ENCODE measurements at regions not wholly inside any gene's neighbourhood (a gene's known extent, or its start where the extent isn't known, plus 50 kb on each side); places are given as distances from the start of the nearest gene placed in this dataset.
"Not testable (repeated sequence)": the region's sequence is repeated elsewhere in the genome, so short reads cannot be mapped to it uniquely, and the experiment has no call there.

DNA sequence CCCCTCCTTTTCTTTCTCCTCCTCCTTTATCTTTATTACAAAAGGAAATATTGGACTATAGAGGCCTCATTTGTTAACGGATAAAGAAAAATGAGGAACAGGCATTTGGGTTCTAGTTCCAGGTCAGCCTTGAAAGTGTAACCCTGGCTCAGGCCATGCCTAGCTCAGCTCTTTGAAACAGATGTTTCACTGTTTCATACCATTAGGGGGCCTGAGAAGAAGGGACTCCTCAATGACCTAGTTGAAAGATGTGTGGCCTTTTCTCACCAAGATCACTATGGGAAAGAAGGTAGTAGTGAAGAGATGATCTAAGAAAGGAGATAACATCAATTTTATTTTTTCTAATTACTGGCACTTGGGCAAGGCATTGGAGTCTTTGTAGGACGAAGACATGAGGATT lies 952.7 kb downstream of the SLC4A3 start:
- DNase-seq: no peak

DNA sequence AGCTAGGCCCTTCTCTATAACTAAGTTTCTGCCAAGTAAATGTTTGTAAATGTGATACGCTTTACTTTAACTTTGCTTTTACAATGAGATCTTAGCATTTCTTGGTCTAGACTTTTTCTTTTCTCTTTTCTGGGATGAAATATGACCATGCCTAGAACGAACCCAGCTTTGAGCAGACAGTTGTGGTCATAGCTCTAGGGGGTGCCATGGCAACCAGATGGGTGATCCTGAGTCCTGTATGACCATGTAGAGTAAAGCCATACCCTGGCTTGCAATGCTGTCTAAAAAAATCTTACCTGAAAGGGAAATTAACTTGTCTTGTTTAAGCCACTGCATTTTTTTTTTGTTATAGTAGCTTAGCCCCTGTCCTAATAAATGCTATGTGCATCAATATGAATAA lies 956.3 kb downstream of the SLC4A3 start:
- no peak for DNase-seq

DNA sequence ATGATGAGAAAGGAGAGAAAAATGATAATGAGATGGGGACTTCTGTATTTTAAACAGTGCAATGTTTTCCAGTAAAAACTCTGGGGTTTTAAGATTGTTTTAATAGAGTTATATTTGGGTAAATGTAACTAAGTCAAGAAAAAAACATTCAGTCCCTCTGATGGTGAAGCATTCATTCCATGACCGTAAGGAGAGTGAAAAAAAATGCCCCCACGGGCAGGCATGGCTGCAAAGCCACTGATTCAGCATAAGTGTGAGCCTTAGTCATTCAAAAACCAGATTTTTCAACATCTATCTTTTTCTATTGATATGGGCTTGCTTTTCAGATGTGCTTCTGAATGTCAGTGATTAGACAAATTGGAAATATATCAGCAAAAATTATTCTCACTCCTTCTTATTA lies 957.8 kb downstream of the SLC4A3 start:
- DNase-seq: no peak

DNA sequence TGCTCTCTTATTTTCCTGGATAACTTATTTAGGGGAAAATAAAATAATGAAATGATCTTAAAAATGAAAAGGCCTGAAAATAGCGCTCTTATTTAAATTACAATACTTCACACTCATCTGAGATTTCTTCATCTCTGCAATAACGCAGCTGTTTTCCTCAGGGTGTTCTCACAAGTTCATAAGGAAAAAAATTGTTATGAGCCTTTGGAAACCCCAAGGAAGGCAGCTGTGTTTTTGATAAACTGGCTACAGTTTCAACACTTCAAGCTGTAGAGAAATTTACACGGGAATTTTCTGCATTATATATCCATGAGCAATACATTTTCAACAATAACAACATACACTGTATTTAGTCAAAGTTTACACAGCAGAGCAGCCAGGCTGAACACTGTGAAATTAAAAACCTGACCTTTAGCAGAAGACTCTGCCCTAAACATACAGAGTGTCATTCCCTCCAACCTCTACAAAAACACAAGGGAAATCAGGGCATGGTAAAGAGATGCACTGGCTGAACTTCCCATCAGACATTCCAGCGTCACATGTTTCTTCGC lies 959.6 kb downstream of the SLC4A3 start:
- DNase-seq: no peak

DNA sequence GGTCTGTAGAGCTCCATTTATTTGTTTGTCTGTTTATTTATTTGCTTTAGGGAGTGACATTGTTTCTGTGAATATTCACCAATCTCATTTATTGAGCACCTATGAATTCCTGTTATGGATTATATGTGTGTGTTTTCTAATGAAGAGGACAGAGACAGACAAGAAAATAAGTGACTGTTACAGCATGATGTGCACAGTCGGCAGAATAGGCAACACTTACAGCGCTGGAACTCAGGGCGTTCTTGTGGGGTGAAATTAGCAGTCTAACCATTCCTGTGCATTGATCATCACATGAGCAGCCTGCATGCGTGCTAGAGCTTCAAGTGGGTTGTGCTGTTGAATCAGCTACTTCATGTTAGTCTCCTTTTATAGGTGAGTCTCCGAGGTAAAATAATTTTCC lies 960.7 kb downstream of the SLC4A3 start:
- no peak for DNase-seq

DNA sequence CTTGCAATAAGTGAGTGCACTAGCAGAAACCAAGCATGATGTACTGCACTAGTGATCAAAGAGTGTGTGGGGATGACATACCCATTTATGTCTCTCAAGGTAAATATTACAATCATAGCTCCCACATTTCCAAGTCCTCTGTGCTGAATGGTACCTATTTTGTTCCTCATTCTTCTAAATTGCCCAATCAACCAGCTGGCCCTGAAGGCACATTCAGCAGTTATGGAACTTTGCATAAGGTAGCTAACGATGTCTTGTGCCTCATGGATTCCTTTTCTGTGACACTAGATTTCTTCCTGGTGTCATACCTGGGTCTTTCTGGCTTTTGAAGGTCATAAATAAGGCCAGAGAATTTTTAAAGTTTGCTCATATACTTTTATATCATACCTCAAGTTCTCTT lies 963.0 kb downstream of the SLC4A3 start:
- DNase-seq: no peak

DNA sequence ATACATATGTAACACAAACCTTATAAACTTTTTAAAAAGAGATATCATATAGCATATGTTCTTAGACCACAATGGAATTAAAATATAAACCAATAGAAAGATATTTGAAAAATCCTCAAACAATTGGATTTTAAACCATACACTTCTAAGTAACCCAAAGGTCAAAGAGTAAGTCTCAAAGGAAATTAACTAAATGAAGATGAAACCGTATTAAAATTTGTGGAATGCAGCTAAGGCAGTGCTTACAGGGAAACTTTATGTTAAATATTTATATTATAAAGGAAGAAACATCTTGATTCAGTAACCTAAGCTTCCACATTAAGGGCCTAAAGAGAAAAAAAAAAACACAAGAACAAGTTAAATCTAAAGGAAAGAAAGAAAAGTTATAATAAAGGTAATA lies 966.1 kb downstream of the SLC4A3 start:
- no peak for DNase-seq

DNA sequence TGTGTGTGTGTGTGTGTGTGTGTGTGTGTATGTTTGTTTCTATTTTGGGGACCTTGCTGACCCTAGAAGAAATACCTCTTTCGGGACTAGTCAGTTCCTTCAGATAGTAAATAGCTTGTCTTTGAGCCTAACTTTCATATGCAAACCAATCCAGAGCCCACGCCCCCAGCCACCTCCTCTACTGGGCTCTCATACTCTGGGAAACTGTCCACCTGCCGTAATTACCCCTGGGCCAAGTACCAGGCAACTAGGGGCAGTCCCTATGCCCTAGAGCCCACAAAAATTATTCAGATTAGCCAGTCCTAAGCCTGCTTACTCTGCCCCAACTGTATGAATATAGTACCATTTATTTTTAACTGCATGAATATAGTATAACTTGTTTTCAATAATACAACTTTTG lies 970.4 kb downstream of the EPHA4 start:
- DNase-seq: no peak

DNA sequence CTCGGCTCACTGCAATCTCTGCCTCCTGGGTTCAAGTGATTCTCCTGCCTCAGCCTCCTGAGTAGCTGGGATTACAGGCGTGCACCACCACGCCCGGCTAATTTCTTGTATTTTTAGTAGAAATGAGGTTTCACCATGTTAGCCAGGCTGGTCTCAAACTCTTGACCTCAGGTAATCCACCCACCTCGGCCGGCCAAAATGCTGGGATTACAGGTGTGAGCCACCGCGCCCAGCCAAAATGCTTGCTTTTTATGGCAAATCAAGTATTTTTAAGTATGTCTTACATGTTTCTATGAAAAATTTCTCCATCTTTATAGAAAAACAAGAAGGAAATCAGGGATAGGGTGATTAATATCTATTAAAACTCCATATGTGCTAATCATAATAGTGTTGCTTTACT lies 959.1 kb downstream of the EPHA4 start:
- DNase-seq: not testable (repeated sequence)

DNA sequence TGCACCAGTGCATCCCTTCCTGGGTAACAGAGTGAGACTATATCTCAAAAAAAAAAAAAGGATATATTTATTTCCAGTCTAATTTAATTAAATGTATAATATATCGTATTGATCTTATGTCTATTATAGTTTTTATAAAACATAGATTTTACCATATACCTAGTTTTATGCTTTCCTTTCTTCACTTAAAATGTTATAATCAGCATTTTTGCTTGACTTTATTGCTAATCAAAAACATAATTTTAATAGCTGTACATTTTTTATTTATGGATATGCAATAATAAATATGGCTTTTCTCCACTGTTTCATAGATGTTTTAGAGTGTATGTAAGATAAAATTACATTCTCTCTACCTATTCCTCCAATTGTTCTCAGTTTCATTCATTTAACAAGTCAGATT lies 958.0 kb downstream of the EPHA4 start:
- DNase-seq: no peak

DNA sequence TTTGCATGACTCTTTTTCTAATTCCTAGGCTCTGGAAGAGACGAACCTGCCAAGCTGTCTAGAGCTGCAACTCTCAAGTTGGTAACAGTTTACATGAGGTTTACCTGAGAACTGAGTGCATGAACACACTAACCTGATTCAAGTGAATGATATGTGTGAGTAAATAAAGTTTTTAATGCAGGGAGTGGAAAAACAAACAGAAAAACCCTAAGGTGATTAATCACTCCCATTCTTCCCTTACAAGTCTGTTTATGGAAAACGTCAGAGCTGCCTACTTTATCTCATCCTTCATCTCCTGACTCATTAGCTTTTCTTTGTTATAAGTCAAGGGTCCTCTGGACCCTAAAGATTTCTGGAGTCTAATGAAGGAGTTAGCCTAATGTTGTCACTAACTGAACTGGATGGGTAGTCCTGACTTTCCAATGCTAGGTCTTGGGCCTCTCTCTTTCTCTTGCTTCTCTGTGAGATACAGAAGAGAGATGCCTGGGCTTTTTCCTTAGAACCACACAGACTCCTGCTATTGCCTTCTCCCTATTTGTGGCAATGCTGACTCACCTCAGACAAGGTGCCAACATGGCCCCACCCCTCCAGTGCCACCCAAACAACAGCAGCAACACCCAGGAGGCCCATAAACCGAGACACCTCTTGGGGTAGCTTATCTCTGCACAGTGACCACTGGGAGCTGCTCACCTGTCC lies 952.4 kb downstream of the EPHA4 start:
- DNase-seq: no peak

DNA sequence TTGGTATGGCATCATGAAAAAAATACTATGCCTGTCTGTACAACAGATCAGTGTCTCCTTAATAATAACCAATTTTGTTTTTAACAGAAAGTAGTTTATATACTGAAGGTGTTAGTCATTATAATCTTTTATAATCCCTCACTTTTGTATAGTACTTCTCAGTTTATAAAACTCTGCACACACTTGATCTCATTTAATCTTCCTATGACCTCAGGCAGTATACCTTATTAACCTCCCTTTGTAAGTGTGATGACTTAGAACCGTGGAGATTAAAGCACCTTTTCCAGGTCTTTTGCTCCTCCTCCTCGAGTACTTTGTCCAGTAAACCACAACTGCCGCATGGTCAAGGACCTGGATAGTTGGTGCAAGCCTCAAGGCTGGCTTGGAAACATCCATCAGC lies 945.5 kb downstream of the EPHA4 start:
- no peak for DNase-seq

DNA sequence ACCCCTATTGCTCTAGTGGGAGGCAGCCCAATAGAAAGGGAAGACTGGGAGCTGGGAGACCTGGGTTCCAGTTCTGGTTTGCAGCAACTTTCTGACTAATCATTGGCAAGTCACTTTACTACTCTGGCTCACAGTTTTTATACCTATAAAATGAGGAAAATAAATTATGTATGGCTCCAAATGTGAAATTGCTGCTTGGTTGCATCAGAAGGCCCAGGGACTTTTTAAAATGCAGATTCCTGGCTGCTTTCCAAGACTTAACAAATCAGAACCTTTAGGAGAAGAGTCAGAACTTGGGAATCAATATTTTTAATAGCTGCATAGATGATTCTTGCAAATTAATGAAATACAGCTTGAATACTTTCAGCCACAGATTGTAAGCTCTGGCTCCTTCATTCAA lies 943.9 kb downstream of the EPHA4 start:
- DNase-seq: no peak

DNA sequence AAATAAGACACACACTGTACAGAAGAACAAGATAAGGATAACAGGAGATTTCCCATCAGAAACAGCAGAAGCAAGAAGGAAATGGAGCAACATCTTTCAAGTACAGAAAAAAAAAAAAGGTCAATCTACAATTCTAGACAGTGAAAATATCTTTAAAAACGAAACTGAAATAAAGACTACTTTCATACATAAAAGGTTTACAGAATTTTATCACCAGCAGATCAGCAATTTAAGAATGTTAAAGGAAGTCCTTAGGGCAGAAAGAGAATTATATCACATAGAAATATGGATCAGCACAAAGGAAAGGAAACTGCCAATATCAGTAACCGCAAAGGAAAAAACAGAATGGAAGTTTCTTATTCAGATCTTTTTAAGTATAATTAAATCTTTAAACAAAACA lies 931.0 kb downstream of the EPHA4 start:
- DNase-seq: no peak

DNA sequence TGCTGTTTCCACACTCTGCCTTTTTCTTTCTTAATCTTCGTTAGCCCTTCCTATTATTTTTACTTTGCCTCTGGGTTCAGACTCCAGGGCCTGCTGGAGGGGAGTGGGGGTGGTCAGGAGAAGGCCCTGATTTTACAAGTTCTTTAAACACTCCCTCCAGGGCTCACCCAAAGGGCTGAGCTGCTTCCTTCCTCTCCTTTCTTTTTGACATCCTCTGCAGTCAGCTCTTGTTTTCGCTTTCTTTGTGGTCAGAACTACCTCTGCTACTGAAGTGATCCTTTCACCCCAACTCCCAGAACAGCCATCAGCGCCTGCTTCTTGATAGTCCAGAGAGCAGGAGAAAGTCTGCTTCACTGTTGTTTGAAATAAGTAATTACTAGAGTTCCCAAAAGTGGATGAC lies 925.7 kb downstream of the EPHA4 start:
- DNase-seq: no peak

DNA sequence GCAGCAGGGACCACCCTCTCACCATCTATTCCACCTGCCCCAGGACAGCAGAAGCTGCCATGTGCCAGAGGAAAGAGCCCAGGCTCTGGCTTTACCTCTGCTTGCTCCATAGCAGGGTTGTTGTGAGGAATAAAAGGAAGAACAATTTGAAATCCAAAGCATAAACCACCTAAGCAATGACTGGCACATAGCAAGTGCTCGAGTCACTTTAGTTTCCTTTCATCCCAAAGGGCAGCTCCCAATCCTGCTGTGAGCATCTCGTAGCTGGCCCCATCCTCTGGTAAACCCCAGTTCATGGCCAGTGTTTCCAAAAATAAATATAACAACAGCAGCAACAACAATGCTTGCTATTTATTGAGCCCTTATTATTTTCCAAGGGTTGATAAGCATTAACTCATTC lies 923.5 kb downstream of the EPHA4 start:
- DNase-seq: no peak

DNA sequence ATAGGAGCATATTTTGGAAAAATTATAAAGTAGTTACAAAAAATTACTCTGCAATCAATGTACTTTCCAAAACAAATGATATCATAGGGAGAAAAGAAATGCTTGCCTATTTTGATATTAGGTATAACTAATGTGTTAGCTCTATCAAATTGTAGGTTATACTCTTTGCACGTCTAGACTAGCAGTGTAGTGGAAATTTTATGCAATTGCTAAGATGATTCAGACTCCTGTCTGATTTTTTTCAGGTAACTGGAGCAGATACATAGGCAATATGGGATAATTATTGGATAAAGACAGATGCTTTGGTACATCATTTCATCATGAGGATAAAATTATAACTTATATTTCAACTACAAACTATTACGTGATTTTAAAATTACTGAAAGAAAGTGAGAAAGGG lies 918.3 kb downstream of the EPHA4 start:
- no peak for DNase-seq

DNA sequence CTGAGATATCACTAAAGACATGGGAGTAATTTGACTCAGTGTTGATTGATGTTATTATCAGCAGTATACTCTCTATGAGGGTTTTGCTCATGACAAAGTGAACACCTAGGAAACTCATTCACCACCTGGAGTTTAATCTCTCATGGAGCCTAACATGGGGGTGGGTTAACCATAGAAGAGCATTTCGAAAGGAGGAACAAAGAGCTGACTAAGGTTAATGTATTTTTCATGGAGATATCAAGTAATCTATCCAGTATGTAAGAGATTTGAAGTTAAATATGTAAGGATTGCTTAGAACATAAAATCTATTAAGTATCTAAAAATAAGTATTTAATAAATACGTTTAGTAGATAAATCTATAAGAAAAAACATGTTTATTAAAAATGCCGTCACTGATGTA lies 917.8 kb downstream of the EPHA4 start:
- no peak for DNase-seq

DNA sequence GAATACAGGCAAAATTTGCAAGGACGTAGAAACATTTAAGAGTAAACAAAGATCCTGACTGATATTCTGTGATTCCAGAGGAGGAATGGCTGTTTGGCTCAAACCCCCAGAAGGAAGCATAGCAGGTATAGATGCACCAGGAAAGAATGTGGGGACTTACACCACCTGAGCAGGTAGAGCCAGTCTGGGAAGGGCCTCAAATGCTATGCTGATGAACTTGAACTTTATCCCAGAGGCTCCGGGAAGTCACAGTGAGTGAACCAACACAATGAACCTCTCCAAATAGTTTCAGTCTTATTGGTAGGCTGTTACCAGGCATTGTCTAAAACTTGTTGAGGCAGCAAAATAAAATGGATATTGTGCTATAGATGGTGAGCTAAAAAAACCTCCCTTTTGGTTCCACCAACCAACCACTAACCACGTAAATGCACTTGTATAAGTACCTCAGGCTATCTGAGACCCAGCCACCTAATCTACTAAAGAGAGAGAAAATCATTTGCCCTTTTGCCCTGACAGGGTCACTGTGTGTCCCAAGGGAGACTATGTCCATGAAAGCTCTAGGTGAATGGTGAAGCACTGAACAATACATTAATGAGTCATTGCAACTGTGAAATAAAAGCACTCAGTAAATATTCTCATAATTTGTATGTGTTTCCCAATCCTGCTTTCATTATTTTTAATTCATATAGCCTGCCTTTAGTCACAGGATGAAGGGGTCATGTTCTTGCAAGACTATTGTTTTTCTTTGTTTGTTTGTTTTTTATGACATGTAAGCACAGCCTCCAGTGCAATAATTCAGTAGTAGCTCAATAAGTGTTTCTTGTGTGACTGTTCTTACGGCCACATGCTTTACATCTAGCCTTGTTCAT lies 911.6 kb downstream of the EPHA4 start:
- no peak for DNase-seq

DNA sequence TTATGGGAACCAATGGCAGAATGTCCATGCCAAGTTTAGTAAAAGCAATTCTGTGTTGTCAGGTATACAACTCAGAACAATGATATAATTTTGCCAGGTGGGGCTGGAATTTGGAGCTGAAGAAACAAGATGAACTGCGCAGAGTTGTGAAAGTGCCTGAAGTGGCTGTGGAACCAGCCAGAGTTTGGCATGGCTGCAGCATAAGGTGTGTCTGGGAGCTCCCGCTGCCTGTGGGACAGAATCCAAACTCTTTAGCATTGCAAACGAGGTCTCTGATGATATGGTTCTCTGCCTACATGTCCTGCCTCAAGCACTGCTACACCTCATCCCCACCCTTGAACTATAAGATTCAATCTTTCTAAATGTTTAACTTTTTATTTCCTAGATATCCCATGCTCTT lies 909.7 kb downstream of the EPHA4 start:
- DNase-seq: no peak

DNA sequence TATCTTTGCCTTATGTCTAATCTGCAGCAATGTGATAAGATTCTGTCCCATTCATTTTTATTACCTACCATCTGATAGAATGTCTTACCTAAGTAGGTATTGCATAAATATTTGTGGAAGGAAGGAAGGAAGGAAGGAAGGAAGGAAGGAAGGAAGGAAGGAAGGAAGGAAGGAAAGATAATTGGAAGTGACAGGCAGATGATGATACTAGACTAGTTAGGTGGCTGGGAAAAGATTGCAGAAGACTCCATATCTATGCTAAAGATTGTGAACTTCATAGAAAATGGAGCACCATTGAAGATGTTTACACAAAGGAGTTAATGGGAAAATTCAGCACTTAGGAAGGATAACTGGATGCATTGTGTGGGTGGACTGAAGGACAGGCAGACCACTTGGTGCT lies 909.0 kb downstream of the EPHA4 start:
- no peak for DNase-seq

DNA sequence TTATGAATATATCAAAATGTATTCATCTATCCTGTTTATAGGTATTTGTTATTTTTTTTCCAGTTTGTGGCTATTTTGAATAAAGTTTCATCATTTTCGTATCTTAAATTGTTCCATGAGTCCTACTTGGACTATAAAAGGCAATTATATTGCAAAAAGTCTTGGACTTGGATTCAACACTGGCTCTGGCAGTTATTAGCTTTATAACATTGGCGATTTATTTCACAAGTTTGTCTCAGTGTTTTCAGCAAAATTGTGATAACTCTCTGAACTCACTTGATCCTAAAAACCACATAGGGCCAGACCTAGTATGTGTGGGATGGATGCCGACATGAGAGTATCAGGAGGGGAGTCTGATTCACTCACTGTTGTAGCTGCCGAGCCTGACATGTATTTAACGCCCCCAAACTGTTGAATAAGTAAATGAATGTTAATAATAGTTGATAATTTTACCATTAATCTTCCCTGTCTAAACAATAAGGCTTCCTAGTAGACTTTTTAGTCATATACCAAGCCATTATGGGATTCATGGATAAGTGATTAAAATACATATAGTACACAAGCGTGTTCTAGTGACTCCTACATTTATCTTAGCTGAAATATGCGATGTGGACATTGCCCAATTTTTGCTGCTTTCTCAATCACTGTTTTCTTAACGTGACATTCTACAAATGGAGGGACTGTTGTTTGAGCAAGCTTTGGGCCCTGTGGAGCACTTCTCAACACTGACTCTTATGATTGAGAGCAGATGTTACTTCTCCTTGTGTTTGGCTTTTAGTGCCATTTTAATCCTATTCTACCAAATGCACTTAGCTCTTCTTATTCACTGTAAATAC lies 907.6 kb downstream of the EPHA4 start:
- DNase-seq: no peak

DNA sequence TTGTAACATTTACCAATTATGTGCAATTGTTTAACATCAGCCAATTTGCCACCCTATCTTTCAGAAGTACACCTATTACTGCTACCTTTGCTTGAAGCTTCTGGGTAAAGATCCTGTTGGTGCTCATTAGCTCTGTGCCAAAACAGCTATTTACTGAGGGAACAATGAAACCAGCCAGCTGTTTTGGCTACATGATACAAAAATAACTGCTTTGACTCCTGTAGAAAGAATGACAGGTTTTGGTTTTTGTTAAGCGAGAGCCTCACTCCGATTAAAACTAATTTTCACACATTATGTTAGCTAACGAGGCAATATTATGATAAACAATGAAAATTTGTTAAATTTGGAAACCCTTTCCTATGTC lies 907.0 kb downstream of the EPHA4 start:
- no peak for DNase-seq

DNA sequence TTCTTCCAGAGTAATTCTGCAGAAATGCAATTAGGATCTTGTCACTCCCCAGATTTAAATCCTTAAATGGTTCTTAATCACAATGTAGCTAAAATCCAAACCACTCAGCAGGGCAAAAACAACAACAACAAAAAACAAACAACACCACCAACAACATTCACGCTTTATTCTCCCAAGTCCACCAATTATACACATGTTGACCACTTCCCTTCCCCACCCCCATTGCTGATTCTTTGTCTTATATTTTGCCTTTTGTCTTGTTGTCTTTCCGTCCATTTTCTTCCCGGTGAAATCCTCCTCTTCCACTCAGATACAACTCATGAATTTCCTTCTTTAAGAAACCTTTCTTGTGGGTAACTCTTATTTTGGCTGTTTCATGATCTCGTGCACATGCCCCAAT lies 902.8 kb downstream of the EPHA4 start:
- no peak for DNase-seq

All from activated gamma-delta T cell treated with Interleukin-2 at 50 U/mL for 16 hours (primary cell).